Right atrium auricular region (tissue), 2 donors: ENCODE measurements at regions not wholly inside any gene's neighbourhood (a gene's known extent, or its start where the extent isn't known, plus 50 kb on each side); places are given as distances from the start of the nearest gene placed in this dataset.

Experiments
- DNase-seq: peaks from one replicate; pipeline ENCODE4 v3.0.0-alpha.2; 2019; ENCODE audit warnings: low spot score
- H3K27ac ChIP-seq, 2 donors: fragments of 200-600 bp; sonication (generic); 1 replicate in 1 of 2; 2 replicates in 1 of 2; pipeline ENCODE4 v1.5.1; 2016 to 2019
- H3K27me3 ChIP-seq, 2 donors: fragments of 200-600 bp; sonication (generic); one replicate each; pipeline versions ENCODE4 v1.5.1 to v1.6.0; 2017 to 2019
- H3K36me3 ChIP-seq: fragments of 200-600 bp; sonication (generic); one replicate; pipeline ENCODE4 v1.5.1; 2016
- H3K4me1 ChIP-seq, 2 donors: fragments of 200-600 bp; sonication (generic); one replicate each; pipeline versions ENCODE4 v1.5.1 to v1.6.0; 2017 to 2019
- H3K4me3 ChIP-seq, 2 donors: fragments of 200-600 bp; sonication (generic); 1 replicate in 1 of 2; 2 replicates in 1 of 2; pipeline ENCODE4 v1.5.1; 2017 to 2019; ENCODE audit warnings: mild to moderate bottlenecking in 1 of 2, moderate library complexity in 1 of 2
- H3K9me3 ChIP-seq, 2 donors: fragments of 200-600 bp; sonication (generic); one replicate each; pipeline ENCODE4 v1.5.1; 2019
- TF ChIP-seq, protein P1 (sequence below), 2 donors: fragments of 200-600 bp; sonication (generic); IDR thresholded peaks; one replicate each; pipeline ENCODE4 v1.5.1; 2019; ENCODE audit warnings: antibody characterized with exemption in 2 of 2

DNA sequence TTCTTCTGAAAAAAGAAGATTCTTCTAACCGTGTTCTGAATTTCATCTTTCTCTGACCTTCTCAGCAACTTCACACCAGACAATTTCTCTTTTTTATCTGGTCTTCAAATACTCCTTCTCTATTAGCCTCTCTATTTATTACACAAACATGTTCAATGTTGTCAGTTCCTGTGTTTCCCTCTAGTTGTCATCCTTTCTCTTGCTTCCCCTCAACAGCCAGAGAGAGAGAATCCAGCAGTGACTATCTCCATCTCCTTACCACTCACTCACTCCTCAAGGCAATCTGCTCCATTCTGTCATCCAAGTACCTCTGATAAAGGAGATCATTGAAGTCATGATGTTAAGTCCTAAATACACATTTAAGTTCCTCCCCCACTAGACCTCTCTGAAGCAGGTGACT, 491.9 kb upstream of the CHAC2 start:
- H3K4me1 ChIP-seq = no peaks in the 10 kb centered on the region
- H3K27me3 ChIP-seq = no peaks in the 10 kb centered on the region
- H3K36me3 ChIP-seq = no peaks in the 10 kb centered on the region
- H3K27ac ChIP-seq = no peak overlapping the region
- H3K9me3 ChIP-seq = no peaks in the 10 kb centered on the region
- DNase-seq = no peak
- H3K4me3 ChIP-seq = no peak overlapping the region
- TF ChIP-seq, protein P1, sequence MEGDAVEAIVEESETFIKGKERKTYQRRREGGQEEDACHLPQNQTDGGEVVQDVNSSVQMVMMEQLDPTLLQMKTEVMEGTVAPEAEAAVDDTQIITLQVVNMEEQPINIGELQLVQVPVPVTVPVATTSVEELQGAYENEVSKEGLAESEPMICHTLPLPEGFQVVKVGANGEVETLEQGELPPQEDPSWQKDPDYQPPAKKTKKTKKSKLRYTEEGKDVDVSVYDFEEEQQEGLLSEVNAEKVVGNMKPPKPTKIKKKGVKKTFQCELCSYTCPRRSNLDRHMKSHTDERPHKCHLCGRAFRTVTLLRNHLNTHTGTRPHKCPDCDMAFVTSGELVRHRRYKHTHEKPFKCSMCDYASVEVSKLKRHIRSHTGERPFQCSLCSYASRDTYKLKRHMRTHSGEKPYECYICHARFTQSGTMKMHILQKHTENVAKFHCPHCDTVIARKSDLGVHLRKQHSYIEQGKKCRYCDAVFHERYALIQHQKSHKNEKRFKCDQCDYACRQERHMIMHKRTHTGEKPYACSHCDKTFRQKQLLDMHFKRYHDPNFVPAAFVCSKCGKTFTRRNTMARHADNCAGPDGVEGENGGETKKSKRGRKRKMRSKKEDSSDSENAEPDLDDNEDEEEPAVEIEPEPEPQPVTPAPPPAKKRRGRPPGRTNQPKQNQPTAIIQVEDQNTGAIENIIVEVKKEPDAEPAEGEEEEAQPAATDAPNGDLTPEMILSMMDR (IDR thresholded peaks at IDR 0.05) = no peak

DNA sequence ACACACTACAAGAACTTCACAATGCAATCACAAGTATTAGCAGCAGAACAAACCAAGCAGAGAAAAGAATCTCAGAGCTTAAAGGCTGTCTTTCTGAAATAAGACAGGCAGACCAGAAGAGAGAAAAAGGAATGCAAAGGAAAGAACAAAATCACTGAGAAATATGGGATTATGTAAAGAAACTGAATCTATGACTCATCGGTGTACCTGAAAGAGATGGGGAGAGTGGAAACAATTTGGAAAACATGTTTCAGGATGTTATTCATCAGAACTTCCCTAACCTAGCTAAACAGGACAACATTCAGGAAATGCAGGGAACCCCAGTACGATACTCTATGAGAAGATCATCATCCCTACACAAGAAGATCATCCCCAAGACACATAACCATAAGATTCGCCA, 499.0 kb upstream of the CHAC2 start:
- DNase-seq = no peak
- no peak overlapping the region for H3K27ac ChIP-seq
- no peaks in the 10 kb centered on the region for H3K36me3 ChIP-seq
- H3K9me3 ChIP-seq = no peaks in the 10 kb centered on the region
- no peak overlapping the region for H3K4me3 ChIP-seq
- no peaks in the 10 kb centered on the region for H3K27me3 ChIP-seq
- H3K4me1 ChIP-seq = no peaks in the 10 kb centered on the region
- TF ChIP-seq, protein P1 (IDR thresholded peaks at IDR 0.05) = no peak

DNA sequence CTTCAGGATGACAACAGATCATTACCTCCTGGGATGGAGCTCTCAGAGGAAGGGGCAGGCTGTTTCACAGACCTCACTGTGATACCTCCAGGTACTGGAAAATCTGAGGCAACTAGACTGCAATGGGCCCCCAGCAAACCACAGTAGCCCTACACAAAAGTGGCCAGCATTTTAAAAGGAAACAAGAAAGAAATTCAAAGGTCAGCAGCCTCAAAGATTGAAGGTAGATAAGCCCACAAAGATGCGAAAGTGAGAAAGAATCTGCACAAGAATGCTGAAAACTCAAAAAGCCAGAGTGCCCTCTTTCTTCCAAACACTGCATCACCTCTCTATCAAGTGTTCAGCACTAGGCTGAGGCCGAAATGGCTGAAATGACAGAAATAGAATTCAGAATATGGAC, 499.5 kb upstream of the CHAC2 start:
- Histone ChIP-seq H3K36me3 (no peaks in the 10 kb centered on the region), H3K9me3 (no peaks in the 10 kb centered on the region), H3K27me3 (no peaks in the 10 kb centered on the region), H3K4me1 (no peaks in the 10 kb centered on the region), H3K4me3 (no peak overlapping the region), H3K27ac (no peak overlapping the region)
- TF ChIP-seq, protein P1 (IDR thresholded peaks at IDR 0.05) = no peak
- DNase-seq = no peak

DNA sequence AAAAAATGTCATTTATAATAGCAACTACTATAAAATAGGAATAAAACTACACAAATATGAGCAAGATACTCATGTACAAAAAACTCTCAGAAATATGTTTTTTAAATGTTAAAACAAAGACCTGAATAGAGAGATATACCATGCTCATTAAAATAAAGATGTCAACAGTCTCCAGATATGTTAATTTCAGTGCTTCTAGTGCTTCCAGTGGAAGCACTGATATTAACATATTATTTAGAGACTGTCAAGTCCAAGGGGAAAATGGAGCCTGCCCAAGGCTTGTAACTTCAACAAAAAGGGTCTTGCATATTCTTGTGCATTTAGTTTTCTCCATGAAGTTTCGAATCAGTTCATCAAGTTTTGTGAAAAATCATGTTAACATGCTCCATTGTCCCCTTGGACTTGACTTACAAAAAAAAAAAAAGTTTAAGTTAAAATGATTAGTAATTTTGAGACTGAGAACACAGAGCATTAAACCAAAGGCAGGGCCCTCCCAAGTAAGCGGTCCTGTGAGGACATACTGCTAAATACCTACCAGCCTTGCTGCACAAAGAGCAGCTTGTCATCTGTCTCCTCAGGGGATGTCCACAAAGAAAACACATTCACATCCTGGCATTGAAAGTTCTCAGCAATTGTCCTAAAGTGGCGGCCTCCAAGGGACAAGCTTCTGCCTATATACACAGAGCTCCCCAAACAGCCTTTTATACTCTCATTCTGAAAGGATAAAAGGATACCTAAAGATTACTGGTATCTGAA, 501.9 kb upstream of the CHAC2 start:
- Histone ChIP-seq H3K36me3 (no peaks in the 10 kb centered on the region), H3K27ac (no peak overlapping the region), H3K9me3 (no peaks in the 10 kb centered on the region), H3K27me3 (no peaks in the 10 kb centered on the region), H3K4me3 (no peak overlapping the region), H3K4me1 (no peaks in the 10 kb centered on the region)
- TF ChIP-seq, protein P1 (IDR thresholded peaks at IDR 0.05) = no peak
- DNase-seq = no peak

DNA sequence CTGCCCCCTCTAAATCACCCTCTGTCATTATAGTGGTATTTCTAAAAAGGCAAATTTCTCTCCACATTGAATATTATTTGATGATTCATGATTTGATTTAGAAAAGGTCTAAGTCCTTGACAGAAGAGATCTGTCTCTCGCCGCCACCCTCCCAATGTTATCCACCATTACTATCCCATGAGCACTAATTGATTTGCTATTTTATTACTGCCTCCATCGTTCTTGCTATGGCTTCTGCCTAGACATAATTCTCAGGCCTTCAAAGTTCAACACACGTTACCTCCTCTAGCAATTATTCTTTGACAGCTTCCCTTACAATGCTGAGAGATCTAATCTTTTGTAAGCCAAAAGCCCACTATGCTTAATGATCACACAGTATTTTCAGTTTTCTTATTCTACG, 507.0 kb upstream of the CHAC2 start:
- Histone ChIP-seq H3K9me3 (no peaks in the 10 kb centered on the region), H3K27ac (no peak overlapping the region), H3K36me3 (no peaks in the 10 kb centered on the region), H3K27me3 (no peaks in the 10 kb centered on the region), H3K4me1 (no peaks in the 10 kb centered on the region), H3K4me3 (no peak overlapping the region)
- DNase-seq = no peak
- TF ChIP-seq, protein P1 (IDR thresholded peaks at IDR 0.05) = no peak
